Vagina (tissue), 2 donors: ENCODE measurements at regions not wholly inside any gene's neighbourhood (a gene's known extent, or its start where the extent isn't known, plus 50 kb on each side); places are given as distances from the start of the nearest gene placed in this dataset.

Experiments used
- DNase-seq, 2 donors: peaks; one replicate each; pipeline ENCODE4 v3.0.0-alpha.2; 2017; ENCODE audit errors: extremely low spot score in 2 of 2
- H3K27ac ChIP-seq: fragments of 200-600 bp; sonication (generic); one replicate; pipeline ENCODE4 v1.5.1; 2019
- H3K27me3 ChIP-seq: fragments of 200-600 bp; sonication (generic); one replicate; pipeline ENCODE4 v1.5.1; 2019
- H3K36me3 ChIP-seq, 2 donors: fragments of 200-600 bp; sonication (generic); one replicate each; pipeline ENCODE4 v1.5.1; 2017 to 2019
- H3K4me1 ChIP-seq: fragments of 200-600 bp; sonication (generic); one replicate; pipeline ENCODE4 v1.5.1; 2019
- H3K4me3 ChIP-seq, 2 donors: fragments of 200-600 bp; sonication (generic); 1 replicate in 1 of 2; 2 replicates in 1 of 2; pipeline ENCODE4 v1.5.1; 2016 to 2019
- H3K9me3 ChIP-seq: fragments of 200-600 bp; sonication (generic); one replicate; pipeline ENCODE4 v1.5.1; 2019
- CTCF ChIP-seq, 3 experiments: fragments of 450-650 bp in 2 of 3; fragments of 200-600 bp in 1 of 3; sonication (generic) in 1 of 3; IDR thresholded peaks; one replicate each; pipeline ENCODE4 v1.5.1; 2017 to 2019; ENCODE audit warnings: antibody characterized with exemption in 3 of 3, mild to moderate bottlenecking in 2 of 3, moderate library complexity in 2 of 3
- POLR2A ChIP-seq, 2 donors: fragments of 450-650 bp; IDR thresholded peaks; one replicate each; pipeline ENCODE4 v1.6.1; 2017; ENCODE audit warnings: antibody characterized with exemption in 2 of 2, mild to moderate bottlenecking in 2 of 2, moderate library complexity in 2 of 2
- POLR2AphosphoS5 ChIP-seq, 2 donors: sonication (generic); formaldehyde crosslinking; IDR thresholded peaks; one replicate each; pipeline ENCODE4 v1.9.0; 2017; ENCODE audit warnings: antibody characterized with exemption in 2 of 2, mild to moderate bottlenecking in 2 of 2, low read depth in 1 of 2; ENCODE audit not compliant: insufficient read depth in 1 of 2
- intact Hi-C: fragments of 100-400 bp; cut with DNase I; formaldehyde crosslinking; loops from one replicate; pipeline ENCODE4 v1.15.1; 2023

- H3K4me1 ChIP-seq: no peaks in the 10 kb centered on the region
- peak in 1 of 2 donors; percentile 64 for DNase-seq
- TF ChIP-seq POLR2A (IDR thresholded peaks at IDR 0.05): no peak
- no peak for TF ChIP-seq CTCF (IDR thresholded peaks at IDR 0.05)
- TF ChIP-seq POLR2AphosphoS5 (IDR thresholded peaks at IDR 0.05; ENCODE audit: insufficient read depth in 1 of 2, low read depth in 1 of 2): no peak
- intact Hi-C loops: no loop called here
- H3K9me3 ChIP-seq: no peaks in the 10 kb centered on the region
- H3K36me3 ChIP-seq: no peaks in the 10 kb centered on the region
- H3K27me3 ChIP-seq: no peaks in the 10 kb centered on the region
- no peak overlapping the region for H3K27ac ChIP-seq
- H3K4me3 ChIP-seq: no peak overlapping the region
Measured at GRCh38 chr2:15844211-15844801, 96.0 kb upstream of the MYCN start.

- intact Hi-C loops: no loop called here
- Histone ChIP-seq H3K4me1 (no peaks in the 10 kb centered on the region), H3K27me3 (no peaks in the 10 kb centered on the region), H3K4me3 (no peak overlapping the region), H3K27ac (no peak overlapping the region), H3K36me3 (no peaks in the 10 kb centered on the region), H3K9me3 (no peaks in the 10 kb centered on the region)
- peak; percentile 67 to 82 for DNase-seq
- TF ChIP-seq CTCF (IDR thresholded peaks at IDR 0.05) (no peak), POLR2A (IDR thresholded peaks at IDR 0.05) (no peak), POLR2AphosphoS5 (IDR thresholded peaks at IDR 0.05; ENCODE audit: insufficient read depth in 1 of 2, low read depth in 1 of 2) (no peak)
Measured at GRCh38 chr2:15845294-15845693, 95.1 kb upstream of the MYCN start.

- no peaks in the 10 kb centered on the region for H3K4me1 ChIP-seq
- intact Hi-C loops: no loop called here
- H3K4me3 ChIP-seq: no peak overlapping the region
- no peaks in the 10 kb centered on the region for H3K9me3 ChIP-seq
- no peak overlapping the region for H3K27ac ChIP-seq
- no peaks in the 10 kb centered on the region for H3K36me3 ChIP-seq
- peak; percentile 64 to 85 for DNase-seq
- TF ChIP-seq POLR2A (IDR thresholded peaks at IDR 0.05) (no peak), POLR2AphosphoS5 (IDR thresholded peaks at IDR 0.05; ENCODE audit: insufficient read depth in 1 of 2, low read depth in 1 of 2) (no peak), CTCF (IDR thresholded peaks at IDR 0.05) (no peak)
- H3K27me3 ChIP-seq: no peaks in the 10 kb centered on the region
Measured at GRCh38 chr2:15845737-15846405, 94.5 kb upstream of the MYCN start.

- no peak overlapping the region for H3K4me3 ChIP-seq
- peak; percentile 70 to 89 for DNase-seq
- H3K4me1 ChIP-seq: no peaks in the 10 kb centered on the region
- TF ChIP-seq CTCF (IDR thresholded peaks at IDR 0.05) (no peak), POLR2AphosphoS5 (IDR thresholded peaks at IDR 0.05; ENCODE audit: insufficient read depth in 1 of 2, low read depth in 1 of 2) (no peak), POLR2A (IDR thresholded peaks at IDR 0.05) (no peak)
- intact Hi-C loops: no loop called here
- no peaks in the 10 kb centered on the region for H3K27me3 ChIP-seq
- H3K9me3 ChIP-seq: no peaks in the 10 kb centered on the region
- H3K27ac ChIP-seq: no peak overlapping the region
- H3K36me3 ChIP-seq: no peaks in the 10 kb centered on the region
Measured at GRCh38 chr2:15846626-15847025, 93.7 kb upstream of the MYCN start.

GRCh38 chr2:15850534-15850933, 89.8 kb upstream of the MYCN start:
- Histone ChIP-seq H3K4me1 (no peaks in the 10 kb centered on the region), H3K9me3 (no peaks in the 10 kb centered on the region), H3K27me3 (no peaks in the 10 kb centered on the region), H3K27ac (no peak overlapping the region), H3K36me3 (no peaks in the 10 kb centered on the region), H3K4me3 (no peak overlapping the region)
- DNase-seq: no peak
- no peak for TF ChIP-seq POLR2A (IDR thresholded peaks at IDR 0.05)
- TF ChIP-seq CTCF (IDR thresholded peaks at IDR 0.05): no peak
- no peak for TF ChIP-seq POLR2AphosphoS5 (IDR thresholded peaks at IDR 0.05; ENCODE audit: insufficient read depth in 1 of 2, low read depth in 1 of 2)
- intact Hi-C loops: no loop called here
